Stimulated activated CD8-positive, alpha-beta memory T cell treated with anti-CD3 and anti-CD28 coated beads, Interleukin-15, amount 100 ng/mL, for 24 hours (primary cell): ENCODE measurements at regions not wholly inside any gene's neighbourhood (a gene's known extent, or its start where the extent isn't known, plus 50 kb on each side); places are given as distances from the start of the nearest gene placed in this dataset.
"Not testable (repeated sequence)": the region's sequence is repeated elsewhere in the genome, so short reads cannot be mapped to it uniquely, and the experiment has no call there.

Experiments
- DNase-seq: peaks from one replicate; pipeline ENCODE4 v3.0.0-alpha.2; 2020; ENCODE audit warnings: low read depth

DNA sequence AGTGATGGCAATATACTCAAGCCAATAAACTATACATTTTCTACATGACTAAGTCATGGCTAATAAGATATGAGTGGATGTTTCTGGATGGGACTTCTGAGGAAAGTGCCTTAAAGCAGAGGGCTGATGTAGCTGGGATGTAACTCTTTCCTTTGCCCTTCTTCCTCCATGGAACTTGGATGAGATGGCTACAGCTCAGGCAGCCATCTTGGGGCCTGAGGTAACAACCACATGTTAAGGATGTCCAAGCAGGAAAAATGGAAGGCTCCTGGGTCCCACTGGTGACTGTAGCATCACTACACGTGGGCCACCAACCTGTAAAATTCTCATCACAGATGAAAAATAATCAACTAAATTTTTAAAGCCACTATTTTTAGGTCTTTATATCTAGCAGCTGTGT lies 54.4 kb upstream of the GRIP1 start:
- no peak for DNase-seq

DNA sequence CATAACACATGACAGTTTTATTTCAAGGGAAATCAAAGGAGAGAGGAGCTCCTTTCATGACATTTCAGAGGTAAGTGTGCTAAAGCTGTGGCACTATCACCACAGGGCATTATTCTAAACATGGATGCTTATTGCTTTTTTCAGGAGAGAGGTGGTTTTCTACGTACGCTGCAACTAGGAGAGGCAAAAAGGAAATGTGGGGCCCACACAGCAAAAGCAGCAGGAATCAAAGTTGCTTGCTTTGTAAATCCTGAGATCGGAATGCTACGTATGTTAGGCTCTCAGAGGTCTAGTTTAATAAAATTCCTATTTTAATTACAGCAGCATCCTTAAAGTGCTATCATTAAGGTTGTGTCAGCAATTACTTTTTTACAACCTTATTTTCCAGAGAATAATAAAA lies 55.0 kb upstream of the GRIP1 start:
- no peak for DNase-seq

DNA sequence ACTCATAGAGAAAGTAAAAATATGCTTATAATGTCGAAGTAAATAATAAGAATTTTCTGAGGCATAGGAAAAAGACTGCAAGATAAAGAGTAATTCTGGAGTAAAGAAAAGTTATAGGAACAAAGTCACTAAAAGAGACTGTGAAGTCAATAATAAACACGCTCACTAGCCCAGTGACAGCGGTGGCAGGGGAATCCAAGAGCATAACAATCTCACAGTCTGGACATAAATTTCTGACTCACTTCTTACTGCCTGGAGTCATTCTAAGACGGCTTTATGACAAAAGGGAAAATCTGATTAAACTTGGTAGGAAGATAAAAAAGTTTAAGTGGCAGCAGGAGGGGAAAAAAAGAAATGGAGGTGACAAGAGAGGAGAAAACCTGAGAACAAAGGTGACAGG lies 56.4 kb upstream of the GRIP1 start:
- no peak for DNase-seq

DNA sequence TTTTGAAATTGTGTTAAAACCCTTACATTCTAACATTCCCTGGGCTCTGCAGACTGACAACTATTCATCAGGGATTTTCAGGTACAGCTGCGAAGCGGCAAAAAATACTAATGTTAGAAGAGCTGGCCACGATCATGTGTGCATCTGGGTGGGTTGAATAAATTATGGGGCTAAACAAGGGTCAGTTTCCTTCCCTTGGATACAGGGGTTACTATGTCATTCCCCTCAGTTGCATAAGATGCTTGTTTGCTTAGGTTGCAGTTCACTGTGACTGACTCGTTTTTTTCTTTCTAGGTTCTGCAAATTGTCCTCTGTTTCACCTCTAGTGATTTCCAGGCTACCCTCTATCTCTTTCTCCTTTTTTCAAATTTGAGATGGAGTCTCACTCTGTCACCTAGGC lies 58.1 kb upstream of the GRIP1 start:
- no peak for DNase-seq

DNA sequence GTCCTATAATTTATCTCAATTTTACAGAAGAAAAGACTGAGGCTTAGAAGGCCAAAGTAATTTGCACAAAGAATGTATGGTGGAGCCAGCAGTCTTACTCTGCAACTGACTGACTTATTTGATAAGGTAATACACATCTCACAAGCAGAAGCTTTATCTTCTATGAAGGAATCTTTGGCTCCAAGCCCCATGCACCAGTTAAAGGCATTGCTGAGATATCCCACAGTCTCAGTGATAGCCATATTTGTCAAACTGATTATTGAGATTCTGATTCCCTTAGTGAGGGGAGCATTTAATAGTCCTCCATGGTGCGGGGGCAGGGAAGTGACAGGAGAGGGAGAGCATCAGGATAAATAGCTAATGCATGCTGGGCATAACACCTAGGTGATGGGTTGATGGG lies 60.4 kb upstream of the GRIP1 start:
- DNase-seq: no peak

DNA sequence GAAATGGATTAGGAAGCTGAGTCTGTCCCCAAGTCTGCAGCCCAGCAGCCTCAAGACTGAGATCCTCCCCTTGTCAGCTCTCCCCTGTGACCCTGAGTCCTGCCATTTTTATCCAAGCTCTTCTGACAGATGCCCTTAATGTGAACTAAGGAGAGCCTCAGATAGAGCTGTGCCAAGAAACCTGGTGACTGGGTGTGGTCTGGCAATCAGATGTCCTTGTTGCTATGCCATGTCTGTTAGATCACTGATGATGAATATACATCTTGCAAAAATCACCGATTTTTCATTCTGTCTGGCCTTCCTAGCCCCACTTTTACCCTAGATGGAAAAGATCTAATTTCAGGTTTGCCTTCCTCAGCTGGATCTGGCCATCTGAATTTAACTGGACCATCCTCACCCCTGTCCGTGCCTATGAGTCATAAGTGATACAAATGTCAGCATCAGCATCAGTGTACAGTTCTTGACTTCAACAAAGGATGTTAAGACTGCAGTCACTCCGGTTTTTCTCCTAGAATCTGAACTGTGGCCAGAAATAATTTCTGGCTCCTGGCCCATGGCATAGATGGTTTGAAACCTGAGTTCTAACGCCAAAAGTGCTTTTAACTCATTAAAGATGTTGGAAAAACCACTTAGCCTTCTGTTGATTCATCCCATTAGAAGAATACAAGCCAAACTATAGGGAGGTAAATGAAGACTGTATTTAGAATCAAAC lies 61.2 kb upstream of the GRIP1 start:
- DNase-seq: no peak

DNA sequence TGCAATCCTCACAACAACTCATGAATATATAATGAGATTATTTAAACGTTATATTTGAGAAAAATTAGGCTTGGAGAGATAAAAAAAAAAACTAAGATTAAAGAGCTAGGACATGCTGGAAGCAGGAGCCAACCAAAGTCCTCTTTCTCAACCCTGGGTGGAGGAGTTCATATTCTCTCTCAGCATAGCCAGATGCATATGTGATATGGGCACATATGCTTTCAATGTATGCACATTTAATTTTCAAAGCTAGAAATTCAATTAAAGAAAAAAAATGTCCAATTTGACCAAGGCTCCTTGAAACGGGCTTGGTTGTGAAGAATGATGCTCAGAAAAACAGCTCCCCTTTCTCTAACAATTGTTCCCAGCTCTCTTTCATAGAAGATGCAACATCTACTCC lies 61.9 kb upstream of the GRIP1 start:
- no peak for DNase-seq

DNA sequence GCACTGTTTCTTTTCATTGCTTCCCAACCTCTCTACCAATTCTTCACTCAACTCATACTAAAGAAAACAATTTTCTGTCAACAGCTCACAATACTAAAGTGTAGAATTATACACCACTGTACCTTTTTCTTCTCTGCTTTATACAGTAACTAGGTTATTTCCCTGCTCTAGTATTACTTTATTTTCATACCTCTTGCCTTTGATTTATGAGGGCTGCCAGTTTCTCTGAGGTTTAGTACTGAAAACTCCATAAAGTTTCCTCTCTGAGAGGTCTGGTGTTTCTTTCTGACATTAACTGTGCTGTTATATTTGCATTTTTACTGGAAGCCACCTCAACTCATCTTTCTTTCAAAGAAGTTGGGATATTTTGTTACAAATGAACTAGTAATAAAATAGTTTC lies 63.0 kb upstream of the GRIP1 start:
- no peak for DNase-seq

DNA sequence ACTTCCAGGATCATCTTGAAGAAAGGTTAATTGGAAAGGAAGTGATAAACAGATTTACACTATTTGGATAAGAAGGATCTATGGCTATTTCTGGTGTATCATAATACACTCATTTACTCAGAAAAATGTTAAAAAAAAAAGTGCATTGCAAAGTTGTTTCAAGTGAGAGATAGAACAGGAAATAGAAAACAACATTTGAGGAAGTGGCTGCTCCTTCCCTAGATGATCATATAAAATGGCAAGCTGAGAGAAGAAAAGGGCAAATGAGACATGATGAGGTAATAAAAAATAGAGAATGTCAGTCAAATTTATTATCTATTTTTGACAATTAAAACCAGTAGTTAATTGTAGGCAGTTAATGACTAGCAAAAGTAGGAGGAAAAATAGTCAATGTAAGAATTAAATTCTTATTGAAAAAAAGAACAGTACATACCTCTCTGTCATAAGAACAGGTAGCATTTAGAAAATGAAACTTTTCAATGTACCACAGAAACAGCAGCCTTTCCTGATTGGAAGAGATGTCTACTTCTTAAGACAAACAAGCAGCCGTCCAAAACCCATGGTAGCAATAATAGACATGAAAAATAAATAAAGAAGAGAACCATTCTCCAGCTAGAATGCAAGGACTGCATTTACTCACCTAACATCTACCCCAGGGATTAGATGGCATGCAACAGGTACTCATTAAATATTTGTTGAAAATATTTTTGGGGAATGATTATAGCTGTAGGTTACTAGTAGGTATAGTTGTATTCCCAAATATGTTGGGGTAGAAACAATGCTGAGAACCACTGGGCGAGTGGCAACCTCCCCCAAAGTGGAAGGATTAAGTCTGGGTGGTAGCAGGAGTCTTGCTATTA lies 63.9 kb upstream of the GRIP1 start:
- DNase-seq: no peak

DNA sequence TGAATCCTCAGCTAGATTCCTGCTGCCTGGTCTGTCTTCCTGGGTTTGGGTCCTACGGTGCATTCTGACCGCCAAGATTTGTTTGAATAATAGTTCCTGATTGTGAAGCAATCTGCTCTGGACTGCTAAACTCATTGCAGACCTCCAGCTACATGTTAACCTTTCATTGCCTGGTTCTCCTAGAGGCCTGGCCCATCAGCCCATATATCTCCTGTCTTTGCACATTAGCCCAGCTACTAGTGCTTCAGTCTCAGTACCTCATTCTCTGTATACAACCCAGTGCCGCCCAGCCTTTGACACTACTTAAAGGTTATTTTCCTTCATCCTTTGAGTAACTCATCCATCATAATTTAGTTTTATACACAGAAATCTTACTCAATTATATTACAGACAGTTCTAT lies 65.6 kb upstream of the GRIP1 start:
- no peak for DNase-seq

DNA sequence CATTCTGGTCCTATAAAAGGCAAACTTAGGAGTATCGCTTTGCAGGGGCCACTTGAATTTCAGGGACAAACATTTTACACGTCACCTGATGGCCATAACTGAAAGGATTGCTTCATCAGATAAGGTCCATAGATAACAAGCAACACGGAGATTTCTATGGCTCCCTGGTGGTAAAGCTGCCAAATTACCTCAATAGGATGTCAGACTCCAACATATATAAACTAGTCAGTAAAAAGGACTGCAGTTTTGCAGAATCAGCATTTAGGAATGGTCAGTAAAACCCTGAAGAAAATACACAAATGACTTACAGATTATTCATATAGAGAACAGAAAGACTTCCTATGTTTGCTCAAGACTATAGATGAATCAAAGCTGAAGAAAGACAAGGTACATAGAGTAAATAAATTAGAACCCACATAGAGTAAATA lies 66.1 kb upstream of the GRIP1 start:
- DNase-seq: no peak

DNA sequence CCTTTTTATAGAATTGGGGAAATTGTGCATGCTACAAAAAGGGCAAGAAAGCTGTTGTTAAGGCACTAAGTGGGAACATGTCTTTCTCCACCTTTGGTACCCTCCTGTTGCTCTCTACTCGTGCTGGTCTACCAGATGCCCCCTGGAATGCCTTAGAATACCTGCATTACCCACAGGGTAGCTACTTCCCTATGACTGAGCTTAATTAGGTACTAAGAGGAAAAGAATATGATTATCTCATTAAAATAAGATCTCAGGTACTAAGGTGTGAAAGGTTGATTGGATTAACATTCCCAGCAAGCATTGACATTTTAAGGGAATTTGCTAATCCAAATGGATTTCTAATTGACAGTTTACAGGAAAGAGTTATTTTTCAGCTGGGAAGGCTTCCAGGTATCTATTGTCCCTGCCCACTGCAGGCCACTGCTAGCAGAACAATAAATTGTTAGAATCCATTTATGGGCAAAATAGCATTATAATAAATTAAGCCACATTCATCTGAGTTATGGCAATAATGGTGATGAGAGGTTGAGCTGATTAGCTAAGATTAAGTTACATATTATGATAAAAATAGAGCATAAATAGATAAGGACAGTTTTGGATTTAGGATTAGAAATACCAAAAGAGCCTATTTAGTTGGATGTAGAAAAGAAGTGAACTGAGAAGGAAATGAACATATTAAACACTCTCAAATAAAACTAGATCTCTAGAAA lies 67.8 kb upstream of the GRIP1 start:
- DNase-seq: no peak

DNA sequence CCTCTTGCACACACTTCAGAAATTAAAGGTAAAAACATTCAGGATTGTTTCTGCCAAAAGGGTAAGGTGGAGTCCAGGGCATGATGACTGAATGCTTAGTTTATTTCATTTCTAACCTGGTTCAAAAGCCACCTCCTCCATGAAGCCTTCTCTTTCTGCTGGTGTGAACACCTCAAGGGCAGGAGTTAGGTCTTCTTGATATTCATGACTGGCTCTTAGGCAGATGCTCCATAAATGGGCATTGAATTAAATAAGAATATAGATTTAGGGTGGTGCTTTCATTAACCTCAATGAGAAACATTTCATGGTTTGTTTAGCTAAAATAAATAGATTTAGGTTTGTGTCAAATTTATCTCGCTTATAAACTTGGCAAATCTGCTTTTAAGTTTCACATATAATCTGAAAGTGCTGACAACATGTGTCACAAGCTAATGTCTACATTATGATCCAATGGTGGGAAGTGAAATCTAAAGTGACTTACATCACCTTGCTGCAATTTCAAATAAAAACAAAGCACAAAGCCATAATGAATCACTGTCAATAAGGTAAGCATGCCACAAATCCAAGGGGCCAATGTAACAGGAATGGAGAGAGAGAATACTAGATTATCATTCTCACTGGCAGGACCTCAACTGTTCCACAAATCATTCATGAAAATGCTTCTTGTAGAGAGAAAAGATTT lies 72.7 kb upstream of the GRIP1 start:
- no peak for DNase-seq

DNA sequence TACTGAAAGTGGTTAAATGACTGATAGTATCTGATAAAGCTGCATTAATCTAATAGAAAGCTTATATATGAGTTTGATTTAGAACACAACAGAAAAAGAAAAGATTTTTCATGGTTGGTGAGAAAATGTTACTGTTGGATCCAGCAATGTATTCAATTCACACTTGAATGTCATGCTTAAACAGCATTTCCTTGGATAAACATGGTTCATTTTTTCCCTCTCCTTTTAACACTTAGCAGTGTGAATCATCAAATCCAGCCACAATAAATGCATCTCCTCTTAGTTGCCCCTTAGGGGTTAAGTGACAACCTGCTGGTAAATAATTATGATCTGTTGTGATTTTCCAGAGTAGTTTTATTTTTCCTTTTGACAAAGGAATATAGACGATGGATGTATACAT lies 74.9 kb upstream of the GRIP1 start:
- no peak for DNase-seq

DNA sequence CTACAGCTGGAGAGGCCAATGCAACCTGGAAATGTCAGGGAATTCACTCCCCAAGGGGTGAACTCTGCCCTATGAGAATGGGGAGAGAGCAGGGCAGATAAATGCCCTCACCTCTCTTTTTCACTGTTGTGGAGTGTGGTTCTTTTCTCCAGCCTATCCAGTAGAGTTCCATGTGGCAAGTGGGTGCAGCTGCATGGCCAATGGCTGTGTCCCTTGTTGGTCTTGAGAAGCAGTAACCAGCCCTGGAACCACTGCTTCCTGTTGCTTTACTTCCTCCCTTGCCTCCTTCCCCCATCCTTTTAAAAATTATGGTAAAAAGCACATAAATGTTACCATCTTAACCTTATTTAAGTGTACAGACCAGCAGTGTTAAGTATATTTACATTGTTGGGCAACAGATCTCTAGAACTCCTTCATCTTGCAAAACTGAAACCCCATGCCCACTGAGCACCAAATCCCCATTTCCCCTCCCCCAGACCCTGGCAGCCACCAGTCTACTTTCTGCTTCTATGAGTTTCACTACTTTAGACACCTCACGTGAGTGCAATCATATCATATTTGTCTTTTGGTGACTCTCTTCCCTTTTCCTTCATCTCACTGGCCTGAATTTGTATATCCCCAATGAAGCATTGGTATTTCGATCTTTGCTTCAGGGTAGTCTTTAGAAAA lies 77.0 kb upstream of the GRIP1 start:
- no peak for DNase-seq

DNA sequence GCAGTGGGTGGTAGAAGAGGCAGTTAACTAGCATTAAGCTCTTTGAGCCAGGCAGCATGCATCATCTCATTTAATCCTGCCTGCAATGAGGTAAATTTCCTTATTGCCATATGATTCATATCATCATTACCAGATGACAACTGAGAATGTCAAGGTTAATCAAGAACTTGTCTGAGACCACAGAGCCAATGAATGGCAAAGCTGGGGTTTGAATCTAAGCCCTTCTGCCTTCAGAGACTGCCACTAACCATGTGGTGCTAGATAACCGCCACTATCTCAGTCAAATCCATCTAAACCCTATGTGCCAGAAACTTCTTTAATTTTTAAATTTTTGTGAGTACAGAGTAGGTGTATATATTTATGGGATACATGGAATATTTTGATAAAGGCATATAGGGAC lies 77.8 kb upstream of the GRIP1 start:
- DNase-seq: no peak

DNA sequence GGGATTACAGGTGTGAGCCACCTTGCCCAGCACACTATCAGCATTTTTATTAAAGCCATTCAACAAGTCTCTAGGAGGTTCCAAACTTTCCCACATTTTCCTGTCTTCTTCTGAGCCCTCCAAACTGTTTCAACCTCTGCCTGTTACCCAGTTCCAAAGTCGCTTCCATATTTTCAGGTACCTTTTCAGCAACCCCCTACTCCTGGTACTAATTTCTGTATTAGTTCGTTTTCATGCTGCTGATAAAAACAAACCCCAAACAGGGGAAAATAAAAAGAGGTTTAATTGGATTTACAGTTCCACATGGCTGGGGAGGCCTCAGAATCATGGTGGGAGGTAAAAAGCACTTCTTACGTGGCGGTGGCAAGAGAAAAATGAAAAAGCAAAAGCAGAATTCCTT lies 81.2 kb upstream of the GRIP1 start:
- DNase-seq: not testable (repeated sequence)

DNA sequence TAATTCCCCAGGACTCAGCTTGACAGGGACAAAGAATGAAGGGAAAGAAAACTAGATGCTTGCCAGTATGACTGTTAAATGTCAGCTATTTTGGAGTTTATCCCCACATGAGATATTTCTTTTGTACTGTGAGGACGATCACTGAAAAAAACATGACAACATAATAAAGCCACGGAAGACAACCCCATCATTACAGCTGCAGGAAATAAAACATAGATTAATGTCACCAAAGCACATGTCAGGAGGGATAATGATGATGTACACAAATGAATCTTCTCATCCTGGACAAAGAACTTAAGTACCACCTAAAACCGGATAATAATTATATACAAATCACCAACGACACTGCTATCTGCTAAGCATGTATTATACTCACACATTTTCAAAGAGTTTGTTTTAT lies 84.6 kb upstream of the GRIP1 start:
- no peak for DNase-seq

DNA sequence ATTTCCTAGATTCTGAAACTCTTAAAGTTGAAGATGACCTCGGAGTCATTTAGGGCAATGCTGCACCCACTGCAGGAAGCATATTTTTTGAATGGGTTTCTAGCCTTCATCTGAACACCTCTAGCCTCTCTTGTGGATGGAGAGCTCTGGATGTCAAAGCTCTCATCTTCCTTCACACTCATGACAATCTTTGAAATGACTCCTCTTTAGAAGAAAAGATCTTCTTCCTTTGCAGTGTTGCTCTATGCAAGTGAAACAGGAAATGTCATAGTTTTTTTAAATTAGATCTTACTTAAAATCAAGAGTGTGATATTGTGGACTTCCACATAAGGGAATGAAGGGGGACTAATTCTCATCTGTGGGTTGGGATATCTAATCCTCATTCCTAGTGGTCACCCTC lies 86.3 kb upstream of the GRIP1 start:
- DNase-seq: no peak

DNA sequence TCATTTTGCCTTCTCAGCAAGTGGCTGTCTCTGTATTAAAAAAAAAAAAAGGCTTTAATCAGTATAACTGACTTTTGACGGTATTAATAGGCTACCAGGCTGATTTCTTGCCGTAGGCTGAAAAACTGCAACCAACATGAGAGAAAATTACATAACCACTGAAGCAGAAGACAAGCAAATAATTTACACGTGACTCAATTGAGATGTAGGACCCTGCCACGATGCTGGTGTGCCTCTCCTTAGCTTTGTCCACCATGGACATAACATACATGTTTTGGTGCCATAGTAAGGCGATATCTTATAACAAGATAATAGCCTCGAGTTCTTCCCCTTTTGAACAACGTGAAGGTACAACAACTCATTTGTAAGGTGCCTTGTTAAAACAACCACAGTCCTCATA lies 88.7 kb upstream of the GRIP1 start:
- DNase-seq: no peak

DNA sequence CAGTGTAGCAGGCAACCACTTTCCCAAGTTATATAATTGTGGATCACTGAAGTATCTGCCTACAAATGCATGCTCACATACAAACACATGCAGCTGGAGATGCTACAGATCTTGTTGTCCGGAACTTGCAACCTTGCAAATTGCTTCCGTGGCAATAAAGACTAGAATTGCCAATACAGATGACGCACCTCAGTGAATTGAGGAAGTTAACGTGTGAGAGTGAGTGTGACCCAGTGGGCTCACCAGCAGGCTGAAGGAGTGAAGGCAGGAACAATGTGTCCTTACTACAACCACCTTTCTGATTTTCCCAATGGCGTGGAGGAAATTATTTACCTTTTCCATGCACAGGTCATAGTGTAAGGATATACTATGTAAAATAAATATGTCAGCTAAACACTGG lies 89.4 kb upstream of the GRIP1 start:
- DNase-seq: no peak

DNA sequence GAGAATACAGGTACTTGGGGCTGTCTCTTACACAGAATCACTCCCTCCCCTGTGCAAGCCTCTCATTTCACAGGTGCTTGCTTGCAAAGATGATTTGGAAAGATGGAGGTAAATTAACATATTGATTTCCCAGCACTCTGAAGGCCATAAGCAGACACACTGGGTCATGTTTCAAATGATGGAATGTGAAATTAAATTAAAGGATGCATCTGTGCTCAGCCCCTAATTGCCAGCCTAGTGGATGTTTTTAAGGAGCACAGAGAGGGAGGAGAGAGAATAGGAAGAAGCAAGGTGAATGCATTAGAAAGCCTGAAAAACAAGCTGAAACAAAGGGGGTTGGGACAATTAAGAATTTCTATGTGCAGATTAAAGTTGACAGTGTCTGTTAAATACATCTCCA lies 96.1 kb upstream of the GRIP1 start:
- DNase-seq: no peak
